GM18858 (cell line): ENCODE measurements at regions not wholly inside any gene's neighbourhood (a gene's known extent, or its start where the extent isn't known, plus 50 kb on each side); places are given as distances from the start of the nearest gene placed in this dataset.
"Not testable (repeated sequence)": the region's sequence is repeated elsewhere in the genome, so short reads cannot be mapped to it uniquely, and the experiment has no call there.

Experiments
- ATAC-seq: cut with Tn5 transposase; IDR thresholded peaks from one replicate; pipeline ENCODE4 v1.9.1; 2021; ENCODE audit not compliant: unreplicated experiment

GRCh38 chr3:153785901-153786300, 335.3 kb upstream of the ARHGEF26 start:
- ATAC-seq, result no peak

- no peak for ATAC-seq
Observed at GRCh38 chr3:153789380-153789779, 331.8 kb upstream of the ARHGEF26 start.

GRCh38 chr3:153797056-153797455, 324.1 kb upstream of the ARHGEF26 start:
- not testable (repeated sequence) for ATAC-seq

- no peak for ATAC-seq
Observed at GRCh38 chr3:153809097-153809496, 312.1 kb upstream of the ARHGEF26 start.

GRCh38 chr3:153818338-153818737, 302.9 kb upstream of the ARHGEF26 start:
- no peak for ATAC-seq

GRCh38 chr3:153820035-153820434, 301.2 kb upstream of the ARHGEF26 start:
- no peak for ATAC-seq

- not testable (repeated sequence) for ATAC-seq
Observed at GRCh38 chr3:153828346-153828745, 292.8 kb upstream of the ARHGEF26 start.

- ATAC-seq, result no peak
Observed at GRCh38 chr3:153829606-153830170, 291.5 kb upstream of the ARHGEF26 start.

- no peak for ATAC-seq
Observed at GRCh38 chr3:153830552-153830951, 290.6 kb upstream of the ARHGEF26 start.

GRCh38 chr3:153835540-153835939, 285.6 kb upstream of the ARHGEF26 start:
- ATAC-seq, result no peak

- ATAC-seq, result no peak
Observed at GRCh38 chr3:153840487-153840886, 280.7 kb upstream of the ARHGEF26 start.

GRCh38 chr3:153843994-153844393, 277.2 kb upstream of the ARHGEF26 start:
- no peak for ATAC-seq

- ATAC-seq, result no peak
Observed at GRCh38 chr3:153845311-153845710, 275.9 kb upstream of the ARHGEF26 start.

GRCh38 chr3:153848702-153849101, 272.5 kb upstream of the ARHGEF26 start:
- no peak for ATAC-seq

- ATAC-seq, result no peak
Observed at GRCh38 chr3:153852355-153852754, 268.8 kb upstream of the ARHGEF26 start.

GRCh38 chr3:153853163-153853562, 268.0 kb upstream of the ARHGEF26 start:
- no peak for ATAC-seq

GRCh38 chr3:153855772-153856171, 265.4 kb upstream of the ARHGEF26 start:
- ATAC-seq, result peak; percentile 52

- ATAC-seq, result no peak
Observed at GRCh38 chr3:153856932-153857331, 264.3 kb upstream of the ARHGEF26 start.

- no peak for ATAC-seq
Observed at GRCh38 chr3:153864793-153865192, 256.4 kb upstream of the ARHGEF26 start.

- no peak for ATAC-seq
Observed at GRCh38 chr3:153866901-153867300, 254.3 kb upstream of the ARHGEF26 start.

GRCh38 chr3:153874348-153874747, 246.8 kb upstream of the ARHGEF26 start:
- not testable (repeated sequence) for ATAC-seq

GRCh38 chr3:153880493-153880892, 240.7 kb upstream of the ARHGEF26 start:
- no peak for ATAC-seq

- no peak for ATAC-seq
Observed at GRCh38 chr3:153881201-153881600, 240.0 kb upstream of the ARHGEF26 start.
